GM23338 (cell line): ENCODE measurements at regions not wholly inside any gene's neighbourhood (a gene's known extent, or its start where the extent isn't known, plus 50 kb on each side); places are given as distances from the start of the nearest gene placed in this dataset.

Source experiments
- CREB1 ChIP-seq: fragments of 250-450 bp; sonication (Bioruptor Pico); IDR thresholded peaks from 2 replicates; pipeline ENCODE4 v1.5.0; 2020; ENCODE audit warnings: low read depth, mild to moderate bottlenecking, moderate library complexity
- EZH2 ChIP-seq: fragments of 200-600 bp; sonication (generic); IDR thresholded peaks from one replicate; pipeline ENCODE4 v1.8.0; 2017; ENCODE audit warnings: antibody characterized with exemption, mild to moderate bottlenecking, low read depth; ENCODE audit not compliant: unreplicated experiment
- EZH2phosphoT487 ChIP-seq: fragments of 200-600 bp; sonication (generic); IDR thresholded peaks from one replicate; pipeline ENCODE4 v1.8.1; 2018; ENCODE audit warnings: antibody characterized with exemption; ENCODE audit not compliant: unreplicated experiment
- JUNB ChIP-seq: IDR thresholded peaks from one replicate; pipeline ENCODE4 v1.6.1; 2016; ENCODE audit warnings: antibody characterized with exemption; ENCODE audit not compliant: unreplicated experiment
- NANOG ChIP-seq: IDR thresholded peaks from 2 replicates; pipeline ENCODE4 v1.6.1; 2016; ENCODE audit warnings: antibody characterized with exemption, borderline replicate concordance
- POLR2AphosphoS5 ChIP-seq: IDR thresholded peaks from 2 replicates; pipeline ENCODE4 v1.6.1; 2016; ENCODE audit warnings: antibody characterized with exemption, low read depth
- STAT1 ChIP-seq: IDR thresholded peaks from one replicate; pipeline ENCODE4 v1.6.1; 2016; ENCODE audit warnings: antibody characterized with exemption; ENCODE audit not compliant: unreplicated experiment
- ZNF331 ChIP-seq: fragments of 250-450 bp; sonication (Bioruptor Pico); IDR thresholded peaks from 2 replicates; pipeline ENCODE4 v1.5.0; 2020; ENCODE audit warnings: low read depth, mild to moderate bottlenecking, moderate library complexity
- TF ChIP-seq, protein P1 (sequence below), 2 experiments: fragments of 200-600 bp in 1 of 2; sonication (generic) in 1 of 2; conservative IDR thresholded peaks; 2 replicates each; pipeline versions ENCODE4 v1.5.1 to v1.6.1; 2016 to 2017; ENCODE audit warnings: antibody characterized with exemption in 2 of 2, low read depth in 2 of 2, mild to moderate bottlenecking in 2 of 2, moderate library complexity in 1 of 2
- TF ChIP-seq, protein P2 (sequence below): IDR thresholded peaks from 2 replicates; pipeline ENCODE4 v1.6.1; 2016; ENCODE audit warnings: antibody characterized with exemption
- TF ChIP-seq, protein P3 (sequence below): IDR thresholded peaks from one replicate; pipeline ENCODE4 v1.6.1; 2018; ENCODE audit warnings: antibody characterized with exemption; ENCODE audit not compliant: unreplicated experiment

DNA sequence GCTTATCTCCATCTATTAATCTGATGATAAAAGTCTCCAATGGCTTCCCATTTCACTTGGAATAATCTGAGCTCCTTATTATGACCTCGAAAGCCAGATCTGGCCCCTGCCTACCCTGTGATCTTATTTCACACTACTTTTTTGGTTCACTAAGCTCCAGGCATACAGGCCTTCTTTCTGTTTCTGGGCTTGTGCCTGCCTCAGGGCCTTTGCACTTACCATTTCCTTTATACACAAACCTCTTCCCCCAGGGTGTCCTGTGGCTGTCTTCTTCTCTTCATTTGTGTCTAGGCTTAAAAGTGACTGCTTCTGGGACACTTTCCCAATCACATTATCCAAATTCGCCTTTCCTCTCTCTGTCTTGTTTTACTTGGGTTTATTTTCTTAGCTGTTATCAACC is 478.8 kb downstream of the LRIG3 start:
- TF ChIP-seq, protein P1, sequence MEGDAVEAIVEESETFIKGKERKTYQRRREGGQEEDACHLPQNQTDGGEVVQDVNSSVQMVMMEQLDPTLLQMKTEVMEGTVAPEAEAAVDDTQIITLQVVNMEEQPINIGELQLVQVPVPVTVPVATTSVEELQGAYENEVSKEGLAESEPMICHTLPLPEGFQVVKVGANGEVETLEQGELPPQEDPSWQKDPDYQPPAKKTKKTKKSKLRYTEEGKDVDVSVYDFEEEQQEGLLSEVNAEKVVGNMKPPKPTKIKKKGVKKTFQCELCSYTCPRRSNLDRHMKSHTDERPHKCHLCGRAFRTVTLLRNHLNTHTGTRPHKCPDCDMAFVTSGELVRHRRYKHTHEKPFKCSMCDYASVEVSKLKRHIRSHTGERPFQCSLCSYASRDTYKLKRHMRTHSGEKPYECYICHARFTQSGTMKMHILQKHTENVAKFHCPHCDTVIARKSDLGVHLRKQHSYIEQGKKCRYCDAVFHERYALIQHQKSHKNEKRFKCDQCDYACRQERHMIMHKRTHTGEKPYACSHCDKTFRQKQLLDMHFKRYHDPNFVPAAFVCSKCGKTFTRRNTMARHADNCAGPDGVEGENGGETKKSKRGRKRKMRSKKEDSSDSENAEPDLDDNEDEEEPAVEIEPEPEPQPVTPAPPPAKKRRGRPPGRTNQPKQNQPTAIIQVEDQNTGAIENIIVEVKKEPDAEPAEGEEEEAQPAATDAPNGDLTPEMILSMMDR (conservative IDR thresholded peaks at IDR 0.05; ENCODE audit: low read depth in 2 of 2), result no peak
- no peak for TF ChIP-seq EZH2
- TF ChIP-seq POLR2AphosphoS5, result no peak
- no peak for TF ChIP-seq CREB1 (CRISPR knock-in tag)
- TF ChIP-seq, protein P2, sequence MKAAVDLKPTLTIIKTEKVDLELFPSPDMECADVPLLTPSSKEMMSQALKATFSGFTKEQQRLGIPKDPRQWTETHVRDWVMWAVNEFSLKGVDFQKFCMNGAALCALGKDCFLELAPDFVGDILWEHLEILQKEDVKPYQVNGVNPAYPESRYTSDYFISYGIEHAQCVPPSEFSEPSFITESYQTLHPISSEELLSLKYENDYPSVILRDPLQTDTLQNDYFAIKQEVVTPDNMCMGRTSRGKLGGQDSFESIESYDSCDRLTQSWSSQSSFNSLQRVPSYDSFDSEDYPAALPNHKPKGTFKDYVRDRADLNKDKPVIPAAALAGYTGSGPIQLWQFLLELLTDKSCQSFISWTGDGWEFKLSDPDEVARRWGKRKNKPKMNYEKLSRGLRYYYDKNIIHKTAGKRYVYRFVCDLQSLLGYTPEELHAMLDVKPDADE, result no peak
- no peak for TF ChIP-seq STAT1
- TF ChIP-seq EZH2phosphoT487, result no peak
- no peak for TF ChIP-seq NANOG
- TF ChIP-seq, protein P3, sequence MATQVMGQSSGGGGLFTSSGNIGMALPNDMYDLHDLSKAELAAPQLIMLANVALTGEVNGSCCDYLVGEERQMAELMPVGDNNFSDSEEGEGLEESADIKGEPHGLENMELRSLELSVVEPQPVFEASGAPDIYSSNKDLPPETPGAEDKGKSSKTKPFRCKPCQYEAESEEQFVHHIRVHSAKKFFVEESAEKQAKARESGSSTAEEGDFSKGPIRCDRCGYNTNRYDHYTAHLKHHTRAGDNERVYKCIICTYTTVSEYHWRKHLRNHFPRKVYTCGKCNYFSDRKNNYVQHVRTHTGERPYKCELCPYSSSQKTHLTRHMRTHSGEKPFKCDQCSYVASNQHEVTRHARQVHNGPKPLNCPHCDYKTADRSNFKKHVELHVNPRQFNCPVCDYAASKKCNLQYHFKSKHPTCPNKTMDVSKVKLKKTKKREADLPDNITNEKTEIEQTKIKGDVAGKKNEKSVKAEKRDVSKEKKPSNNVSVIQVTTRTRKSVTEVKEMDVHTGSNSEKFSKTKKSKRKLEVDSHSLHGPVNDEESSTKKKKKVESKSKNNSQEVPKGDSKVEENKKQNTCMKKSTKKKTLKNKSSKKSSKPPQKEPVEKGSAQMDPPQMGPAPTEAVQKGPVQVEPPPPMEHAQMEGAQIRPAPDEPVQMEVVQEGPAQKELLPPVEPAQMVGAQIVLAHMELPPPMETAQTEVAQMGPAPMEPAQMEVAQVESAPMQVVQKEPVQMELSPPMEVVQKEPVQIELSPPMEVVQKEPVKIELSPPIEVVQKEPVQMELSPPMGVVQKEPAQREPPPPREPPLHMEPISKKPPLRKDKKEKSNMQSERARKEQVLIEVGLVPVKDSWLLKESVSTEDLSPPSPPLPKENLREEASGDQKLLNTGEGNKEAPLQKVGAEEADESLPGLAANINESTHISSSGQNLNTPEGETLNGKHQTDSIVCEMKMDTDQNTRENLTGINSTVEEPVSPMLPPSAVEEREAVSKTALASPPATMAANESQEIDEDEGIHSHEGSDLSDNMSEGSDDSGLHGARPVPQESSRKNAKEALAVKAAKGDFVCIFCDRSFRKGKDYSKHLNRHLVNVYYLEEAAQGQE, result no peak
- no peak for TF ChIP-seq ZNF331
- no peak for TF ChIP-seq JUNB
